Gastrocnemius medialis (tissue), 4 donors: ENCODE measurements at regions not wholly inside any gene's neighbourhood (a gene's known extent, or its start where the extent isn't known, plus 50 kb on each side); places are given as distances from the start of the nearest gene placed in this dataset.
A peak's percentile ranks its signal among the peaks of the same experiment; 100 is the strongest.
"Not testable (repeated sequence)": the region's sequence is repeated elsewhere in the genome, so short reads cannot be mapped to it uniquely, and the experiment has no call there.

Source experiments
- ATAC-seq, 2 donors: fragments of 150-250 bp; one replicate each; pipeline ENCODE4 v1.9.1; 2016
- DNase-seq, 2 donors: peaks; one replicate each; pipeline ENCODE4 v3.0.0-alpha.2; 2019
- H3K27ac ChIP-seq, 4 donors: fragments of 200-600 bp; sonication (generic); 1 replicate in 1 of 4; 2 replicates in 3 of 4; pipeline ENCODE4 v1.5.1; 2016 to 2018; ENCODE audit warnings: mild to moderate bottlenecking in 2 of 4, moderate library complexity in 1 of 4
- H3K27me3 ChIP-seq, 3 donors: fragments of 200-600 bp; sonication (generic) in 2 of 3; 1 replicate in 1 of 3; 2 replicates in 2 of 3; pipeline versions ENCODE4 v1.5.1 to v1.6.0; 2016 to 2019; ENCODE audit warnings: mild to moderate bottlenecking in 1 of 3, moderate library complexity in 1 of 3
- H3K36me3 ChIP-seq, 2 donors: fragments of 200-600 bp; sonication (generic) in 1 of 2; one replicate each; pipeline ENCODE4 v1.5.1; 2017 to 2018
- H3K4me1 ChIP-seq, 2 donors: fragments of 200-600 bp; sonication (generic) in 1 of 2; one replicate each; pipeline ENCODE4 v1.5.1; 2016 to 2017; ENCODE audit warnings: mild to moderate bottlenecking in 2 of 2
- H3K4me3 ChIP-seq, 4 donors: fragments of 200-600 bp; sonication (generic) in 3 of 4; 1 replicate in 1 of 4; 2 replicates in 3 of 4; pipeline ENCODE4 v1.5.1; 2016 to 2019; ENCODE audit warnings: mild to moderate bottlenecking in 2 of 4
- H3K9me3 ChIP-seq, 3 donors: fragments of 200-600 bp; sonication (generic) in 2 of 3; 1 replicate in 1 of 3; 2 replicates in 2 of 3; pipeline ENCODE4 v1.5.1; 2016 to 2019
- POLR2A ChIP-seq, 2 donors: fragments of 450-650 bp; IDR thresholded peaks; one replicate each; pipeline ENCODE4 v1.6.1; 2017; ENCODE audit warnings: antibody characterized with exemption in 2 of 2, mild to moderate bottlenecking in 2 of 2, moderate library complexity in 2 of 2
- in situ Hi-C, 4 donors: fragments of 200-750 bp; cut with MboI; loops; one replicate each; pipeline versions ENCODE4 v1.15.0 to v1.8.0; 2017; ENCODE audit warnings: low sequenced_read_pairs in 4 of 4
- intact Hi-C: fragments of 100-400 bp; cut with DNase I; formaldehyde crosslinking; loops from one replicate; pipeline ENCODE4 v1.15.1; 2023; ENCODE audit warnings: low total_unique reads
- TF ChIP-seq, protein P1 (sequence below), 5 experiments: fragments of 450-650 bp in 3 of 5; fragments of 200-600 bp in 2 of 5; sonication (generic) in 2 of 5; IDR thresholded peaks in 4 of 5; conservative IDR thresholded peaks in 1 of 5; 1 replicate in 4 of 5; 2 replicates in 1 of 5; pipeline ENCODE4 v1.5.1; 2016 to 2019; ENCODE audit warnings: antibody characterized with exemption in 5 of 5, mild to moderate bottlenecking in 3 of 5, moderate library complexity in 3 of 5

DNA sequence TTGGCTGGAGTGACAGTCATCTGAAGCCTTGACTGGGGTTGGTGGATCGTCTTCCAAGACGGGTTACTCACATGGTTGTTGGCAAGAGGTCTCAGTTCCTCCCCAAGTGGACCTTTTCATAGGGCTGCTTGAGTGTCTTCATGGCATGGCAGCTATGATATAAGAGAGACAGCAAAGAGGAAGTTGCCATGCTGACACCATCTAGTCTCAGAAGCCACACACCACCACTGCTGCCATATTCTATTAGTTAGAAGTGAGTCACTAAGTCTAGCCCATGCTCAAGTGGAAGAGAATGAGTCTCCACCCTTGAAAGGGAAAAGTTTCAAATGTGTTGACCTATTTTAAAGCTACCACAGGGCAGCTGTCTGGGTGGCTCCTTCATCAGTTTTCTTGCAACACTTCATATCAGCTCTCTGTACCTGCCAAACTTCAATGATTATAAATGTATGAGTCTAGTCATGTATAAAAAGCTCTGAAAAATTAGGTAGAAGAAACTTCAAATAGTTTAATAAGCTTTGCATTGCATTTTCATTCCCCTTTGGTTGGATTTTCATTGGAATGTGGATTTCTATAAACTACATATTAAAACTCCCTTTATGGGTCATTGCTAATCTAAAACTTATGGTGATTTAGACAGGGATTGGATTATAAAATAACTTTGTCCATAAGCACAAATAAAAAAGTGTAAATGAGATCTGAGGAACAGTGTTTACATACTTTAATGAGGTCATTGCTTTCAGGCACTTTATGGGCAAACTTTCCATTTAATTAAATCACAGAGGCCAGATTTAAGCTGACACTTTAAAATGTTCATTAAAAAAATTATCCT lies 68.0 kb upstream of the ATXN3L start:
- H3K4me3 ChIP-seq = no peak overlapping the region
- no peaks in the 10 kb centered on the region for H3K27me3 ChIP-seq
- ATAC-seq (no peak), DNase-seq (no peak)
- intact Hi-C loops (no loop called here), in situ Hi-C loops (no loop called here)
- TF ChIP-seq POLR2A (IDR thresholded peaks at IDR 0.05) = no peak
- TF ChIP-seq, protein P1, sequence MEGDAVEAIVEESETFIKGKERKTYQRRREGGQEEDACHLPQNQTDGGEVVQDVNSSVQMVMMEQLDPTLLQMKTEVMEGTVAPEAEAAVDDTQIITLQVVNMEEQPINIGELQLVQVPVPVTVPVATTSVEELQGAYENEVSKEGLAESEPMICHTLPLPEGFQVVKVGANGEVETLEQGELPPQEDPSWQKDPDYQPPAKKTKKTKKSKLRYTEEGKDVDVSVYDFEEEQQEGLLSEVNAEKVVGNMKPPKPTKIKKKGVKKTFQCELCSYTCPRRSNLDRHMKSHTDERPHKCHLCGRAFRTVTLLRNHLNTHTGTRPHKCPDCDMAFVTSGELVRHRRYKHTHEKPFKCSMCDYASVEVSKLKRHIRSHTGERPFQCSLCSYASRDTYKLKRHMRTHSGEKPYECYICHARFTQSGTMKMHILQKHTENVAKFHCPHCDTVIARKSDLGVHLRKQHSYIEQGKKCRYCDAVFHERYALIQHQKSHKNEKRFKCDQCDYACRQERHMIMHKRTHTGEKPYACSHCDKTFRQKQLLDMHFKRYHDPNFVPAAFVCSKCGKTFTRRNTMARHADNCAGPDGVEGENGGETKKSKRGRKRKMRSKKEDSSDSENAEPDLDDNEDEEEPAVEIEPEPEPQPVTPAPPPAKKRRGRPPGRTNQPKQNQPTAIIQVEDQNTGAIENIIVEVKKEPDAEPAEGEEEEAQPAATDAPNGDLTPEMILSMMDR (IDR thresholded peaks at IDR 0.05 in 4 of 5, conservative IDR thresholded peaks at IDR 0.05 in 1 of 5) = no peak
- H3K9me3 ChIP-seq = no peaks in the 10 kb centered on the region
- H3K27ac ChIP-seq = no peak overlapping the region
- no peaks in the 10 kb centered on the region for H3K36me3 ChIP-seq
- H3K4me1 ChIP-seq = no peaks in the 10 kb centered on the region

DNA sequence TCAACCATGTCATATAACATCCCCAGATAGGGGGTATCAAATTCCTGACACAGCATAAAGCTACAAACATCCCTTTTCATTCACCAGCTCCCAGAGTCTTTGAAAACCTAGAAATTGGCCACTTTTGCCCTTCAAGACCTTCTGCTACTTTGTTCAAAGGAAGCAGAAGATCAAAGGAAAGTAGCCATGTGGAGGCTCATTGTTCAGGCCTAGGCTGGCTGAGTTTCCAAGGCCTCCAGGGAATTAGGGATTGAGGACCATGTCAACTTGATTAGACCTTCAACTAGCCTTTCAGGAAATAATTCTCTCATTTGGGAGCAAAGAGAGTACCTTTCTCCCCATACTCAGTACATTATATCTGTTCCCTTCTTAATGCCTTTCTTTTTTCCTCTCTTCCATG lies 66.8 kb upstream of the ATXN3L start:
- no peak for DNase-seq
- H3K27ac ChIP-seq = no peak overlapping the region
- intact Hi-C loops (no loop called here), in situ Hi-C loops (no loop called here)
- H3K4me1 ChIP-seq = no peaks in the 10 kb centered on the region
- TF ChIP-seq POLR2A (IDR thresholded peaks at IDR 0.05) = no peak
- no peaks in the 10 kb centered on the region for H3K27me3 ChIP-seq
- no peaks in the 10 kb centered on the region for H3K9me3 ChIP-seq
- no peaks in the 10 kb centered on the region for H3K36me3 ChIP-seq
- no peak for ATAC-seq
- H3K4me3 ChIP-seq = no peak overlapping the region

DNA sequence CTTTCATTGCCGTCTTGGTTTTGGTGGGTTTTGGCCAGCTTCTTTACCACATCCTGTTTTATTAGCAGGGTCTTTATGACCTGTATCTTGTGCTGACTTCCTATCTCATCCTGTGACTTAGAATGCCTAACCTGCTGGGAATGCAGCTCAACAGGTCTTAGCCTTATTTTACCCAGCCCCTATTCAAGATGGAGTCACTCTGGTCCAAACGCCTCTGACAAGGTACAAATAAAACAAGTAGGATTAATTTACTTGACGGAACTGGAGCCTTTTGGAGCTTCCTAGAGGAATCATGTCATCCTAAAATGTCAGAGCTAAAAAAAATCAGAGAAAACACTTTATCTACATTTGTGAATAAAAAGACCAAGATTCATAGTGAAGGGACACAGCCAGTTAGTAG lies 66.2 kb upstream of the ATXN3L start:
- Histone ChIP-seq H3K4me3 (no peak overlapping the region), H3K9me3 (no peaks in the 10 kb centered on the region), H3K36me3 (no peaks in the 10 kb centered on the region), H3K4me1 (no peaks in the 10 kb centered on the region), H3K27me3 (no peaks in the 10 kb centered on the region), H3K27ac (no peak overlapping the region)
- no peak for TF ChIP-seq POLR2A (IDR thresholded peaks at IDR 0.05)
- in situ Hi-C loops (no loop called here), intact Hi-C loops (no loop called here)
- DNase-seq (no peak), ATAC-seq (no peak)

DNA sequence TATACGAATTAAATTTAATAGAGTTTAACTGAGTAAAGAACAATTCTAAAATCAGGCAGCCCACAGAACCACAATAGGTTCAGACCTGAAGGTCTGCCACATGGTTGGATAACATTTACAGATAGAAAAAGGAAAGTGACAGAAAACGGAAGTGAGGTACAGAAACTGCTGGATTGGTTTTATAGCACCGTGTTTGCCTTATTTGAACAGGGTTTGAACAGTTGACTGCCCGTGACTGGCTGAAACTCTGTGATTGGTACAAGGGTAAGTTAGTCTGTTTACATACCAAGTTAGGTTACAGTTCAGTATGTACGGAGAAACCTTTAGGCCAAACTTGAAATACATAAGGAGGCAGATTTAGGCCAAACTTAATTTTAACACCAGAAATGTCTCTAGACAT lies 64.1 kb upstream of the ATXN3L start:
- in situ Hi-C loops = no loop called here
- no peak for TF ChIP-seq POLR2A (IDR thresholded peaks at IDR 0.05)
- TF ChIP-seq, protein P1 (IDR thresholded peaks at IDR 0.05 in 4 of 5, conservative IDR thresholded peaks at IDR 0.05 in 1 of 5) = no peak
- Histone ChIP-seq H3K27me3 (no peaks in the 10 kb centered on the region), H3K4me1 (no peaks in the 10 kb centered on the region), H3K36me3 (no peaks in the 10 kb centered on the region), H3K27ac (no peak overlapping the region), H3K4me3 (no peak overlapping the region), H3K9me3 (no peaks in the 10 kb centered on the region)
- ATAC-seq (no peak), DNase-seq (no peak)
- intact Hi-C loops = no loop called here

DNA sequence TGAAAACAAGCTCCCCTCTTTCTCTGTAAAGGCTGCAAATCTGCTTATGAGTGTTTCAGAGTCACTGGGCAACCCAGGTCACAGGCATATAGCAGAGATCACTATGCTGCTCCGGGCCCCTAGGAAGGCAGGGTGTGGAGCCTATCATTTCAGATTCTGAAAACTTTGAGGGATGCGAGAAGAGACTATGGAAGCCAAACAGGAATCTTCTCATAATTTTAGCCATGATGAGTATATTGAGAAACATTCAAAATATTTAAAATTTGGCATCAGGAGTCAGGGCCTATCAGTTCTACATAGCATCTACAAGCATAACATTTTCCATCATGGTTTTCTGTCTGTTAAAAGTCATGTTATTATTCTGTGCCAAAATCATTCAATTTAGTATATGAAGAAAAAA lies 61.7 kb upstream of the ATXN3L start:
- Histone ChIP-seq H3K27me3 (no peaks in the 10 kb centered on the region), H3K27ac (no peak overlapping the region), H3K4me3 (no peak overlapping the region), H3K9me3 (no peaks in the 10 kb centered on the region), H3K36me3 (no peaks in the 10 kb centered on the region), H3K4me1 (no peaks in the 10 kb centered on the region)
- in situ Hi-C loops (no loop called here), intact Hi-C loops (no loop called here)
- no peak for DNase-seq
- ATAC-seq = no peak
- TF ChIP-seq POLR2A (IDR thresholded peaks at IDR 0.05) = no peak
- TF ChIP-seq, protein P1 (IDR thresholded peaks at IDR 0.05 in 4 of 5, conservative IDR thresholded peaks at IDR 0.05 in 1 of 5) = no peak

DNA sequence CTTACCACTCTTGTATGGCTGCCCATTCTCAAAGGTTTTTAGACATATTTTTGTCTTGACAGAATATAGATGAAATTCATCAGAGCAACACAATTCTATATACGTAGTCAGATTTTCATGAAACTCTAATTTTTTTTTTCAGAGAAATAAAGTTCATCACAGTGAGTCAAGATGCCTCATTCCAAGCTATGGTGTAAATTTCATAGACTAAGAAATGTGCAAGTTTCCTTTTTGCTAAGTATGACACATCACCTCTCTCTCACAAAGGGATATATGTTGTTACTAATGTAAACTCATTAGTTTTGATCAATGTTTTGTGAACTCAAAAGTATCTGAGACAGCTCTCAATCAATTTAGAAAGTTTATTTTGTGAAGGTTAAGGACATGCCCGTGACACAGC lies 60.4 kb upstream of the ATXN3L start:
- DNase-seq (no peak), ATAC-seq (no peak)
- no peaks in the 10 kb centered on the region for H3K36me3 ChIP-seq
- H3K9me3 ChIP-seq = no peaks in the 10 kb centered on the region
- H3K27me3 ChIP-seq = no peaks in the 10 kb centered on the region
- TF ChIP-seq POLR2A (IDR thresholded peaks at IDR 0.05) = no peak
- TF ChIP-seq, protein P1 (IDR thresholded peaks at IDR 0.05 in 4 of 5, conservative IDR thresholded peaks at IDR 0.05 in 1 of 5) = no peak
- in situ Hi-C loops = no loop called here
- H3K4me1 ChIP-seq = no peaks in the 10 kb centered on the region
- no peak overlapping the region for H3K27ac ChIP-seq
- no peak overlapping the region for H3K4me3 ChIP-seq
- intact Hi-C loops = no loop called here

DNA sequence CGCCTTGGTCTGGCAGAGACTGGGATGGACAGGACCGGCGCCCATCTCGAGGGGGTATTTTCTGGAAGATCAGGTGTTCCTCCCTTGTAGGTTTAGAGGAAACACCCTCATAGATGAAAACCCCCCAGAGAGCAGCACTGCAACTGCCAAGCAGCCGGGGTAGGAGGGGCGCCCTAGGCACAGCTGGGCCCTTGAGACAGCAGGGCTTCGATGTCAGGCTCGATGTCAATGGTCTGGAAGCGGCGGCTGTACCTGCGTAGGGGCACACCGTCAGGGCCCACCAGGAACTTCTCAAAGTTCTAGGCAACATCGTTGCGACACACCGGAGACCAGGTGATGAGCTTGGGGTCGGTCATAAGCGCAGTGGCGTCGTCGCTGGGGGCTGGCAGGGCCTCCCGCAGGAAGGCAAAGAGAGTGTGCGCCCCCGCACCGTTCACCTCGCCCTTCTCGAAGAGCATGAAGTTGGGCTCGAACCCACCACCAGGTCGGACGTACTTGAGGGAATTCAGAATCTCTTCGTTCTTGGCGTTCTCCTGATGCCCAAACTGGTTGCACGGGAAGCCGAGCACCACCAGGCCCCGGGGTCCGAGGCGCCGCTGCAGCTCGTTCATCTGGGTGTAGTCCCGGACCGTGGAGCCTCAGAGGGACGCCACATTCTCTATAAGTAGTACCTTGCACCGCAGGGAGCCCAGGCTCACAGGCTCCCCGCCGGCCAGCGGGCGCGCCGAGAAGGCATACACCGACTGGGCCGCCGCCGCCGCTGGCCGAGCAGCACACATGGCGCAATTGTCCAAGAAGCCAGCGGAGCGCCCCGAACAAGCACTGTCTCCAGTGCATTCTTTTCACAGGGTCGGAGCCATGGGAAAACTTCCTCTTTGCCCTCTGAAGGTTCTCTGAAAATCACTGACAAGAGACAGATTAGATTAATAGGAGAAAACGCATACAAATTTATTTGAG lies 59.0 kb upstream of the ATXN3L start:
- H3K27ac ChIP-seq, H3K9me3 ChIP-seq, H3K27me3 ChIP-seq, intact Hi-C loops, H3K4me3 ChIP-seq, H3K36me3 ChIP-seq, in situ Hi-C loops, H3K4me1 ChIP-seq: not testable (repeated sequence)
- ATAC-seq (peak in 1 of 2 donors; percentile 64), DNase-seq (peak in 1 of 2 donors; percentile 48)
